WTC11 (cell line): ENCODE measurements at regions not wholly inside any gene's neighbourhood (a gene's known extent, or its start where the extent isn't known, plus 50 kb on each side); places are given as distances from the start of the nearest gene placed in this dataset.

Experiments used
- ATAC-seq: fragments of 200-7000 bp; cut with Tn5 transposase; 2 replicates; pipeline ENCODE4 v1.10.0; 2021; ENCODE audit warnings: mild to moderate bottlenecking, moderate library complexity
- CTCF ChIA-PET: fragments of 300-600 bp; sonication (Branson Sonifier 250); formaldehyde crosslinking; loops from one replicate; lab custom pipeline; 2021; ENCODE audit warnings: antibody characterized with exemption; lab: Charles Lee
- POLR2A ChIA-PET: fragments of 350-600 bp; sonication (Branson Sonifier 250); formaldehyde crosslinking; loops from one replicate; lab custom pipeline; 2021; ENCODE audit warnings: antibody characterized with exemption; lab: Charles Lee
- DNase-seq: peaks from one replicate; pipeline ENCODE4 v3.0.0; 2021; ENCODE audit warnings: low spot score
- H3K27ac Mint-ChIP-seq: 2 replicates; pipeline ENCODE4 v1.8.0; 2021; ENCODE audit warnings: mixed read lengths
- H3K27me3 Mint-ChIP-seq: 2 replicates; pipeline ENCODE4 v1.8.0; 2021; ENCODE audit warnings: low read depth, mild to moderate bottlenecking, moderate library complexity, mixed read lengths
- H3K36me3 Mint-ChIP-seq: 2 replicates; pipeline ENCODE4 v1.8.0; 2021; ENCODE audit warnings: mixed read lengths
- H3K4me1 Mint-ChIP-seq: 2 replicates; pipeline ENCODE4 v1.8.0; 2022; ENCODE audit warnings: mixed read lengths
- H3K4me3 Mint-ChIP-seq: 2 replicates; pipeline ENCODE4 v1.8.0; 2021; ENCODE audit warnings: mild to moderate bottlenecking, moderate library complexity, mixed read lengths
- H3K9me3 Mint-ChIP-seq: 2 replicates; pipeline ENCODE4 v1.8.0; 2021; ENCODE audit warnings: mixed read lengths
- ATF6 ChIP-seq: sonication (generic); formaldehyde crosslinking; IDR thresholded peaks from 2 replicates; pipeline ENCODE4 v1.8.1; 2023; ENCODE audit warnings: mild to moderate bottlenecking, missing genetic modification reagents
- CBFB ChIP-seq: sonication (generic); formaldehyde crosslinking; IDR thresholded peaks from 2 replicates; pipeline ENCODE4 v1.8.1; 2022; ENCODE audit warnings: mild to moderate bottlenecking, low read depth, missing genetic modification reagents
- ERG ChIP-seq: fragments of 250-450 bp; sonication (Bioruptor Pico); IDR thresholded peaks from 2 replicates; pipeline ENCODE4 v1.8.0; 2021; ENCODE audit warnings: mild to moderate bottlenecking
- ETV6 ChIP-seq: sonication (generic); formaldehyde crosslinking; IDR thresholded peaks from 2 replicates; pipeline ENCODE4 v1.8.1; 2022; ENCODE audit warnings: mild to moderate bottlenecking, missing genetic modification reagents
- FOXJ3 ChIP-seq: sonication (generic); formaldehyde crosslinking; IDR thresholded peaks from 2 replicates; pipeline ENCODE4 v1.9.0; 2021; ENCODE audit warnings: missing genetic modification reagents, mild to moderate bottlenecking, borderline replicate concordance
- FOXK1 ChIP-seq: sonication (generic); formaldehyde crosslinking; IDR thresholded peaks from 2 replicates; pipeline ENCODE4 v1.8.0; 2022; ENCODE audit warnings: mild to moderate bottlenecking, moderate library complexity, missing genetic modification reagents
- IRF2 ChIP-seq: sonication (generic); formaldehyde crosslinking; IDR thresholded peaks from 2 replicates; pipeline ENCODE4 v1.8.0; 2022; ENCODE audit warnings: low read depth, missing genetic modification reagents, borderline replicate concordance
- NFE2L1 ChIP-seq: sonication (generic); formaldehyde crosslinking; IDR thresholded peaks from 2 replicates; pipeline ENCODE4 v1.8.1; 2023; ENCODE audit warnings: missing genetic modification reagents
- NR3C1 ChIP-seq: sonication (generic); formaldehyde crosslinking; conservative IDR thresholded peaks from 2 replicates; pipeline ENCODE4 v1.8.1; 2023; ENCODE audit warnings: low read depth, mild to moderate bottlenecking, missing genetic modification reagents
- SMAD3 ChIP-seq: sonication (generic); formaldehyde crosslinking; IDR thresholded peaks from 2 replicates; pipeline ENCODE4 v1.8.0; 2022; ENCODE audit warnings: missing genetic modification reagents, mild to moderate bottlenecking, borderline replicate concordance
- STAT6 ChIP-seq: sonication (generic); formaldehyde crosslinking; conservative IDR thresholded peaks from 2 replicates; pipeline ENCODE4 v1.8.1; 2023; ENCODE audit warnings: mild to moderate bottlenecking, low read depth, missing genetic modification reagents, moderate library complexity
- TEAD4 ChIP-seq: sonication (generic); formaldehyde crosslinking; IDR thresholded peaks from 2 replicates; pipeline ENCODE4 v1.8.0; 2022; ENCODE audit warnings: mild to moderate bottlenecking, missing genetic modification reagents
- USF1 ChIP-seq: sonication (generic); formaldehyde crosslinking; IDR thresholded peaks from 2 replicates; pipeline ENCODE4 v1.8.0; 2022; ENCODE audit warnings: mild to moderate bottlenecking, missing genetic modification reagents
- ZMAT4 ChIP-seq: fragments of 250-450 bp; sonication (Bioruptor Pico); IDR thresholded peaks from 2 replicates; pipeline ENCODE4 v1.9.0; 2021; ENCODE audit warnings: mild to moderate bottlenecking
- ZNF138 ChIP-seq: sonication (generic); formaldehyde crosslinking; conservative IDR thresholded peaks from 2 replicates; pipeline ENCODE4 v1.8.1; 2022; ENCODE audit warnings: mild to moderate bottlenecking, moderate library complexity, missing genetic modification reagents
- ZNF263 ChIP-seq: sonication (generic); formaldehyde crosslinking; IDR thresholded peaks from 2 replicates; pipeline ENCODE4 v1.8.1; 2022; ENCODE audit warnings: low read depth, mild to moderate bottlenecking, moderate library complexity, missing genetic modification reagents
- ZNF317 ChIP-seq: sonication (generic); formaldehyde crosslinking; IDR thresholded peaks from 2 replicates; pipeline ENCODE4 v1.8.1; 2023; ENCODE audit warnings: low read depth, mild to moderate bottlenecking, moderate library complexity, missing genetic modification reagents, borderline replicate concordance
- ZNF416 ChIP-seq: fragments of 250-450 bp; sonication (Bioruptor Pico); IDR thresholded peaks from 2 replicates; pipeline ENCODE4 v1.9.0; 2021; ENCODE audit warnings: mild to moderate bottlenecking, inconsistent platforms
- ZNF423 ChIP-seq: fragments of 250-450 bp; sonication (Bioruptor Pico); IDR thresholded peaks from 2 replicates; pipeline ENCODE4 v2.1.2; 2022; ENCODE audit warnings: mild to moderate bottlenecking, moderate library complexity

GRCh38 chr3:76554707-76555106 is 485.2 kb upstream of the ROBO2 start (continued):
- TF ChIP-seq ZNF423 (CRISPR knock-in tag) (no peak), STAT6 (CRISPR knock-in tag) (no peak), TEAD4 (no peak), ETV6 (CRISPR knock-in tag) (no peak)

DNA sequence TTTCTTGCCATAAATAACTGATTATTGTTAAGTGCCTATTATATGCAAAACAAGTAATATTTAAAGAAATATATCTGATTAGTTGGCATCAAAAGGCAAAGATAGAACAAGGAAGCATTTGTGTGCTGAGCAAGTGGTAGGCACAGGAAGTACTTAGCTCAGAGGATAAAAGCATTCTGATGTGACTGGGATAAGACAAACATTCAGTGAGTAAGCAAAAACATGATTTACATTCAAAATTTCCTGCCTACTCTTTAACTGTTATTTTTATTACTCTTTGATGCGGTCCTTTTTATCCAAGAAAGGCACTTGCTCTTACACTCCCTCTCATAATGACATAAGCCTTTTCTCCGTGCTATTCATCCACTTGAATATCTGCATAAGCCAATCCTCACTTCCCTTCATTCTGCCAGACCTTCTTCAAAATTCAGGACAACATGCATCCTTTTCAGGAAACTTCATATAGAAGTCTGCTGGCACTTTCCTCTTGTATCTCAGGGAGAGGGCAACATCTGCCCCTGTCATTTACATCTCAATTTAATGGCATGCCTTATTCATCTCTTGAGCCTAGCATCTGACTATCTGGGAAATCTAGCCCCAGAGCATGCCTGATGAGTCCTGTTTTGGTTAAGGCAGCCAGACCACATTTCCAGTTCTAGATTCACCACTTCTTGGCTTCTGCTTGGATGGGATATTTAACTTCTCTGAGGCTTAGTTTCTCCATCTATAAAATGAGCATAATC is 478.2 kb upstream of the ROBO2 start:
- Mint-ChIP-seq H3K4me3 (no peak overlapping the region), H3K27me3 (no peaks in the 10 kb centered on the region)
- TF ChIP-seq USF1 (CRISPR knock-in tag) (no peak), FOXJ3 (CRISPR knock-in tag) (no peak), ZNF317 (CRISPR knock-in tag) (no peak), ZNF263 (CRISPR knock-in tag) (no peak), ZNF138 (CRISPR knock-in tag) (no peak), ERG (CRISPR knock-in tag) (no peak), ATF6 (CRISPR knock-in tag) (no peak), SMAD3 (CRISPR knock-in tag) (no peak), ZNF416 (CRISPR knock-in tag) (no peak), ZMAT4 (no peak)
- TF ChIP-seq, all 79 proteins: peak for 0
- Mint-ChIP-seq H3K9me3 (no peaks in the 10 kb centered on the region), H3K36me3 (no peaks in the 10 kb centered on the region), H3K27ac (peak overlapping the region; percentile 18; the same call in 1 of the 2 replicates), H3K4me1 (peaks cover 19% of the 10 kb centered on the region)
- ATAC-seq (peak; percentile 84), DNase-seq (no peak)
- CTCF ChIA-PET: interaction anchor here (1.1 to 2.9 kb wide), 2 partner anchors 8 to 24 kb away, joined by 3 to 23 read pairs; no protein-coding TSS in a partner anchor
- POLR2A ChIA-PET: interaction anchor here (0.6 kb wide), 1 partner anchor 58 kb away, joined by 3 read pairs; no protein-coding TSS in a partner anchor

- CTCF ChIA-PET: no interaction called here
- ATAC-seq: no peak
Observed at GRCh38 chr3:76565496-76566210, 474.2 kb upstream of the ROBO2 start.

More at GRCh38 chr3:76565496-76566210, 474.2 kb upstream of the ROBO2 start:
- Mint-ChIP-seq H3K36me3 (no peaks in the 10 kb centered on the region), H3K27ac (no peak overlapping the region), H3K4me1 (peaks cover 19% of the 10 kb centered on the region), H3K4me3 (no peak overlapping the region), H3K27me3 (no peaks in the 10 kb centered on the region), H3K9me3 (no peaks in the 10 kb centered on the region)
- no peak for DNase-seq
- POLR2A ChIA-PET: no interaction called here
- TF ChIP-seq CBFB (no peak), NR3C1 (CRISPR knock-in tag) (no peak), NFE2L1 (CRISPR knock-in tag) (no peak), FOXK1 (CRISPR knock-in tag) (no peak), IRF2 (CRISPR knock-in tag) (no peak)
